CD4-positive, alpha-beta T cell treated with Interferon alpha-2 for 1 hour (primary cell): ENCODE measurements at regions not wholly inside any gene's neighbourhood (a gene's known extent, or its start where the extent isn't known, plus 50 kb on each side); places are given as distances from the start of the nearest gene placed in this dataset.

ENCODE experiments used
- DNase-seq, 2 donors: peaks; one replicate each; pipeline ENCODE4 v3.0.0-alpha.2; 2020 to 2022

GRCh38 chr5:67383451-67383850 lies 186.9 kb upstream of the CD180 start:
- no peak for DNase-seq

DNA sequence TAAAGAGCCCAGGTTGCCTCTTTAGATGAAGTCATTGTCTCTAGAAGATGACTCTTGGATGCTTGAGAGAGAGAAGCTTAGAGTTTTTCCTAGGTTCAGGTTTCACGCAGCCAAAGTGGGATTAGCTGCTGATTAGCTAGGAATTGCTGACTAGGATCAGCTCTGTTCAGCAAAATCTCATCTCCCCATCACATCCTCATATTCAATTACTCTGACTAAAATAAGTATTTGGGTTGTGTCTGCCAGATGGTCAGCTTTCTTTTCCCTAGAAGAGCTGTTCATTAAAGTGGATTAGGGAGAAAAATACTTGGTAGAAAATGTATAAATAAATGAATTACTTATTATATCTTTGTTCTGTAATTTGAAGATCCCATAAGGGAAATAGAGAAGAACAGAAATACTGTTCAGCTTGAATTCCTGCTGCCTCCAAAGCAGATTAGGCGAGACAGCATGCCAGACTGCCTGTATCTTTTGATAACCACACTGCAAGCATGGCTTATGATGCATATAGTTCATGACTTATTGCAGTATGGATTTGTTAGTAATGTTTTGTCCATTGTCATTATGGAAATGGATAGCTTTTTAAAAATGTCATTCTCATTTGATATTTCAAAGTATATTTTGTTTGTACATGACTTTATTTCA lies 184.8 kb upstream of the CD180 start:
- no peak for DNase-seq

- DNase-seq: no peak
Measured at GRCh38 chr5:67380431-67380830, 183.8 kb upstream of the CD180 start.

- DNase-seq: no peak
Measured at GRCh38 chr5:67379753-67380152, 183.2 kb upstream of the CD180 start.

GRCh38 chr5:67378256-67378655 lies 181.7 kb upstream of the CD180 start:
- DNase-seq: no peak

GRCh38 chr5:67377631-67378030 lies 181.0 kb upstream of the CD180 start:
- DNase-seq: no peak

- DNase-seq: no peak
Measured at GRCh38 chr5:67375606-67376005, 179.0 kb upstream of the CD180 start.

DNA sequence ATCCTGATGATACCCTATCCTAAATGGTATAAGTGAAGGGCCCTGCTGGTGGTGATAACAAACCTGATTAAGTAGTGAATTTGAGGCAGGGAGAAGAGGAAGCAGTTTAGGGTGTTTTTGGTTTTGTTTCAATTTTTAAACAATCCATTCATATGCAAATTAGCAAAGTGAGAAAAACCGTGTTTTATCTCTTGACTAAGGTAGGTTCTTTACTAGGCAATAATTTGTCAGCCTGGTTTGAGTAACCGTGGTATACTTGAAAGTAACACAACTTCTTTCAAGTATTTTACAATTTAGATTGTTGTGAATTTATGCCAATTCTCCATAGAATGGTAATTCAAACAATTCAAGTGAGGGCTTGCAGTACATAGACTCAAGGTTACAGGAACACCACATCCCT lies 177.8 kb upstream of the CD180 start:
- DNase-seq: no peak

DNA sequence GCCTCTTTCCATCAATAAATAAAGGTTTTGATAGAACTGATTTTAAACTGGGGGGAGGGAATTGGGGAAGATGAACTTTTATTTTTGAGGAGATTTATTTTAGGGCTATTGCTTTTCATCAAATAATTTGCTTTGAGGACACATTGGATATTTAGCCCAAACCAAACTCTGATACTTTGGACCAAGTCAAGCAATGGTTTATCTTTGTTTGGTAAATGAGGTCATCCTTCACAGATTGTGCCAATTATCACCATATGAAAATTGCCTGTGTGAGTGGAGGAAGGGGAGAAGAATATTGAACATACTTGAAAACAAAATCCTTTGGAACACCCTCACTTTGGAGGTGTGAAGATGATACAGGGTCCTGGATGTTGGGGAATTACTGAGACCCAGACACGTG lies 176.9 kb upstream of the CD180 start:
- no peak for DNase-seq

- DNase-seq: no peak
Measured at GRCh38 chr5:67372887-67373286, 176.3 kb upstream of the CD180 start.

GRCh38 chr5:67371924-67372323 lies 175.3 kb upstream of the CD180 start:
- no peak for DNase-seq

- DNase-seq: no peak
Measured at GRCh38 chr5:67366691-67367395, 170.2 kb upstream of the CD180 start.

- DNase-seq: no peak
Measured at GRCh38 chr5:67366276-67366675, 169.7 kb upstream of the CD180 start.

- DNase-seq: no peak
Measured at GRCh38 chr5:67364381-67364970, 167.9 kb upstream of the CD180 start.

GRCh38 chr5:67363963-67364362 lies 167.4 kb upstream of the CD180 start:
- no peak for DNase-seq

DNA sequence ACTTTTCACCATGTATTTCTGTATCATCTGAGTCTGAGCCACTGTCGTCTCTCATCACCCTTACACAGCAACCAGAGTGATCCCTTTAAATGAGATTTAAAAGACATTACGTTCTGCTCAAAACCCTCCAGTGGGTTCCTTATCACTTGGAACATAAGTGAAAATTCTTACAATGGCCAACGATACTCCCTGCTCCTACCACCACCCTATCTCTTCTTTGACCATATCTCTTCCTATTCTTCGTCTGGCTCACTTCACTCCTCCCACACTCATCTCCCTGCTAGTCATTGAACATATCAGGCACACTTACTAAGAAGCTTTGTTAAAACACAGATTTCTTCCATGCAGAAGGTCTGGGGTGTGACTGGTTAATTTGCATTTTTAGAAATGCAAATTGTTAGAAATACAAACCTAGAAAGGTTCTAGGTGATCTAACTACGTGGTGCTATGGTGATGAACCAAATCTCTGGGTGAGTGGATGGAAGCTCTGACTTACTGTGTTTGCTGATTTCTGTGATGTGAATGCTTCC lies 166.6 kb upstream of the CD180 start:
- DNase-seq: no peak

GRCh38 chr5:67361932-67362729 lies 165.5 kb upstream of the CD180 start:
- no peak for DNase-seq

- no peak for DNase-seq
Measured at GRCh38 chr5:67360047-67360446, 163.4 kb upstream of the CD180 start.

DNA sequence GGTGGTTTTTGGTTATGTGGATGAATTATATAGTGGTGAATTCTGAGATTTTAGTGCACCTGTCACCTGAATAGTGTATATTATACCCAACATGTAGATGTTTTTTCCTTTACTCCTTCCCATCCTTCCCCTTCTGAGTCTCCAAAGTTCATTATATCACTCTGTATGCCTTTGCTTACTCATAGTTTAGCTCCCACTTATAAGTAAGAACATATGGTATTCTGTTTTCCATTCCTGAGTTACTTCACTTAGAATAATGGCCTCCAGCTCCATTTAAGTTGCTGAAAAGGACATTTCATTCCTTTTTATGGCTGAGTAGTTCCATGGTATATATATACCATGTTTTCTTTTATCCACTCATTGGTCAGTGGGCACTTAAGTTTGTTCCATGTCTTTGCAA lies 161.6 kb upstream of the CD180 start:
- no peak for DNase-seq

- DNase-seq: no peak
Measured at GRCh38 chr5:67355120-67355713, 158.6 kb upstream of the CD180 start.

GRCh38 chr5:67353500-67354450 lies 157.2 kb upstream of the CD180 start:
- no peak for DNase-seq
